ENCODE measurements at regions not wholly inside any gene's neighbourhood (a gene's known extent, or its start where the extent isn't known, plus 50 kb on each side); places are given as distances from the start of the nearest gene placed in this dataset.

GRCh38 chr13:74061926-74062595 lies 72.1 kb downstream of the KLF12 start:
- TF ChIP-seq POLR2AphosphoS5 (IDR thresholded peaks at IDR 0.05; ENCODE audit: low read depth, low read length) = no peak
- no peak for TF ChIP-seq CTCF (IDR thresholded peaks at IDR 0.05 in 2 of 3, conservative IDR thresholded peaks at IDR 0.05 in 1 of 3; ENCODE audit: borderline replicate concordance in 1 of 3, insufficient read depth in 1 of 3, low read depth in 2 of 3, low read length in 2 of 3)
- TF ChIP-seq MAX (IDR thresholded peaks at IDR 0.05) = no peak

Measured in HCT116 (cell line).